ENCODE measurements at regions not wholly inside any gene's neighbourhood (a gene's known extent, or its start where the extent isn't known, plus 50 kb on each side); places are given as distances from the start of the nearest gene placed in this dataset.
A peak's percentile ranks its signal among the peaks of the same experiment; 100 is the strongest.

GRCh38 chr13:59300355-59301173 is 863.2 kb downstream of the DIAPH3 start:
- DNase-seq (ENCODE audit: insufficient read length, low spot score) (no peak), FAIRE-seq (no peak)
- TF ChIP-seq, protein P1, sequence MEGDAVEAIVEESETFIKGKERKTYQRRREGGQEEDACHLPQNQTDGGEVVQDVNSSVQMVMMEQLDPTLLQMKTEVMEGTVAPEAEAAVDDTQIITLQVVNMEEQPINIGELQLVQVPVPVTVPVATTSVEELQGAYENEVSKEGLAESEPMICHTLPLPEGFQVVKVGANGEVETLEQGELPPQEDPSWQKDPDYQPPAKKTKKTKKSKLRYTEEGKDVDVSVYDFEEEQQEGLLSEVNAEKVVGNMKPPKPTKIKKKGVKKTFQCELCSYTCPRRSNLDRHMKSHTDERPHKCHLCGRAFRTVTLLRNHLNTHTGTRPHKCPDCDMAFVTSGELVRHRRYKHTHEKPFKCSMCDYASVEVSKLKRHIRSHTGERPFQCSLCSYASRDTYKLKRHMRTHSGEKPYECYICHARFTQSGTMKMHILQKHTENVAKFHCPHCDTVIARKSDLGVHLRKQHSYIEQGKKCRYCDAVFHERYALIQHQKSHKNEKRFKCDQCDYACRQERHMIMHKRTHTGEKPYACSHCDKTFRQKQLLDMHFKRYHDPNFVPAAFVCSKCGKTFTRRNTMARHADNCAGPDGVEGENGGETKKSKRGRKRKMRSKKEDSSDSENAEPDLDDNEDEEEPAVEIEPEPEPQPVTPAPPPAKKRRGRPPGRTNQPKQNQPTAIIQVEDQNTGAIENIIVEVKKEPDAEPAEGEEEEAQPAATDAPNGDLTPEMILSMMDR (IDR thresholded peaks at IDR 0.05; ENCODE audit: insufficient read depth, missing control alignments), result no peak

DNA sequence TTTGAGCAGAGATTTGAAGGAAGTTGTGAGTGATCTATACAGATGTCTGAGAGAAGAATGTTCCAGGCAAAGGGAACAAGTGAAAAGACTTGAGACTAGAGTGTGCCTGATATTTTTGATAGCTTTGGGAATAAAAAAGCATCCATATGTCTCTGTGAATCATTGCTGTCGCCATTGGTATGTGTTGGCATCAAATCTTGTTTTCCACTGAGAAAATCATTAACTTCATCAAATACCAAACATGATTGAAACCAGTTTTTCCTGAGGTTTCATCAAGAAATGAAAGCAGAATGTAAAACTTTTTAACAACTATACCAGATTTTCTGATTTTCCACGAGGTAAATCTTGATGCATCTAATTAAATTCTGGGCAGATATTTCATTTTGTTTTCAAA is 862.6 kb downstream of the DIAPH3 start:
- DNase-seq (ENCODE audit: insufficient read length, low spot score) (no peak), FAIRE-seq (no peak)
- TF ChIP-seq, protein P1 (IDR thresholded peaks at IDR 0.05; ENCODE audit: insufficient read depth, missing control alignments), result no peak

DNA sequence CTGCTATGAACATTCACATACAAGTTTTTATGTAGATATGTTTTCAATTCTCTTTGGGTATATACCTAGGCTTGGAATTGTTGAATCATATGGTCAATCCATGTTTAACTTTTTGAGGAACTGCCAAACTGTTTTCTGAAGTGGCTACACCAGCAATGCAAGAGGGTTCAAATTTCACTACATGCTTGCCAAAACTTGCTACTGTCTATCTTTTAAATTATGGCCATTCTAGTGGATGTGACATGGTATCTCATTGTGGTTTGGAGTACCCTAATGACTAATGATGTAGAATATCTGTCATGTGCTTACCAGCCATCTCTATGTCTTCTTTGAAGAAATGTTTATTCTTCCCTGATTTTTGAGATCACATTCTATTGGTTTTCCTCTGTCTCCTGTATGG is 860.3 kb downstream of the DIAPH3 start:
- DNase-seq (ENCODE audit: insufficient read length, low spot score), result no peak
- no peak for FAIRE-seq

DNA sequence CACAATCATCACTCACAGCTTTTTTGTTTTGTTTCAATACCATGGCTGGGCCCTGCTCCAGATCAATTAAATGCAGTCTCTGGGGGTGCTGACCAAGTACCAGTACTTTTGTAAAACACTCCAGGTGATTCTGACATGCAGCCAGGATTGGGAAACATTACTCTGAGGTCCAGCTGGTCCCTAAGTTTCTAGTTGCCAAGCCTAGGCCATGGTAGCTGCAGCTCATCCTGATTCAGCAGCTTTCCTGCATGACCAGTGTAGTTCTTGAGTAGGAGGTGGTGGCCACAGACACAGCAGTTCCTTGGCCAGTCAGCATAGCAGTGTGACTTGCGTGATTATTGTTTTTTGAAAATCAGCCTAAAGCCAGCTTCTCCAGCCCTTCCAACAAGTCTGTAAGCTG is 859.1 kb downstream of the DIAPH3 start:
- no peak for FAIRE-seq

More for the DNA sequence above, 860.3 kb downstream of the DIAPH3 start:
- TF ChIP-seq, protein P1 (IDR thresholded peaks at IDR 0.05; ENCODE audit: insufficient read depth, missing control alignments), result no peak

DNA sequence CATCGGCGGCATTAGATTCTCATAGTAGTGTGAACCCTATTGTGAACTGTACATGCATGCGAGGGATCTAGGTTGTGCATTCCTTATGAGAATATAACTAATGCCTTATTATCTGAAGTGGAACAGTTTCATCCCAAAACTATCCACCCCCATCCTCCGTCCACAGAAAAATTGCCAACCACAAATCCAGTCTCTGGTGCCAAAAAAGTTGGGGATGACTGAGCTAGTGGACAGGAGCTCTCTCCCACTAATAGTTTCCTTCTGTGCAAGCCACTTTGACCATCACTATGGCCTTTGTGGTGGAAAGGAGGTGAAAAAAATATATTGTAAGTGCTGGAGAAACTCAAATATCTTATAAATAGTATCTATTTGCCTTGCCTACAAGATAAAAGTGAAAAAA is 857.8 kb downstream of the DIAPH3 start:
- DNase-seq (ENCODE audit: insufficient read length, low spot score) (no peak), FAIRE-seq (no peak)
- TF ChIP-seq, protein P1 (IDR thresholded peaks at IDR 0.05; ENCODE audit: insufficient read depth, missing control alignments), result no peak

More for the DNA sequence above, 859.1 kb downstream of the DIAPH3 start:
- no peak for DNase-seq (ENCODE audit: insufficient read length, low spot score)
- TF ChIP-seq, protein P1 (IDR thresholded peaks at IDR 0.05; ENCODE audit: insufficient read depth, missing control alignments), result no peak

GRCh38 chr13:59312776-59313175 is 851.0 kb downstream of the DIAPH3 start:
- no peak for FAIRE-seq
- no peak for DNase-seq (ENCODE audit: insufficient read length, low spot score)
- TF ChIP-seq, protein P1 (IDR thresholded peaks at IDR 0.05; ENCODE audit: insufficient read depth, missing control alignments), result no peak

DNA sequence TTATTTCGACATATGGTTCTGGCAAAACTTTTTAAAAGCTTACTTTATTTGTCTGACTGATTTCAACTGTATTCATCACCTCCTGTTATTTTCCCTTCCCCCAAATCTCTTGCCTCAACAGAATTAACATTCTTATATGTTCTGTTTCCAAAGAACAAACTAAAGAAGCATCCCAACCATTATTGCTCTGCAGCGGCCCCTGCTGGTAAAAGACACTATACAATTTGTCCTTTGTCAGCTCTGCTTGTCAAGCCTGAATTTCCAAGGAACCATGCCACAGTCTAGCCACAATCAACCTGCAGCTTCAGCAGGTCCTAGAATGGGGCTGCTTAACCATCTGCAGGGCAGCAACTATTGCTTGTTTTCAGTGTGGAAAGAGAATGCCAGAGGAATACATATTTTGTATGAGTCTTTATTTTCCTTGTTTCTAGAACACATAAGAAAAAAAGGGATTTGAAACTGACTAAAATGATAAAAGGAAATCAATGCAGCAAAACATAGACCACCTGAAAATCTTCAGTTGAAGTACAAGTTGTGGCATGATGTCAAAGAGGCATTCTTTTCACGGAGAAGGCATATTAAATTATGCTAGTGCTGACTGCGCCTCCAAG is 845.3 kb downstream of the DIAPH3 start:
- FAIRE-seq (peak; percentile 66), DNase-seq (ENCODE audit: insufficient read length, low spot score) (no peak)
- TF ChIP-seq, protein P1 (IDR thresholded peaks at IDR 0.05; ENCODE audit: insufficient read depth, missing control alignments), result peak; percentile 90
